Activated naive CD4-positive, alpha-beta T cell treated with anti-CD3 and anti-CD28 coated beads, Interleukin-2, amount 50 U/mL, for 24 hours (primary cell): ENCODE measurements at regions not wholly inside any gene's neighbourhood (a gene's known extent, or its start where the extent isn't known, plus 50 kb on each side); places are given as distances from the start of the nearest gene placed in this dataset.

Source experiments
- H3K27ac Mint-ChIP-seq: one replicate; pipeline ENCODE4 v1.8.0; 2021; ENCODE audit warnings: mild to moderate bottlenecking, mixed read lengths
- H3K27me3 Mint-ChIP-seq: one replicate; pipeline ENCODE4 v1.8.0; 2021; ENCODE audit warnings: mixed read lengths
- H3K36me3 Mint-ChIP-seq: one replicate; pipeline ENCODE4 v1.8.0; 2021; ENCODE audit warnings: mixed read lengths
- H3K4me1 Mint-ChIP-seq: one replicate; pipeline ENCODE4 v1.8.0; 2021; ENCODE audit warnings: mixed read lengths
- H3K4me3 Mint-ChIP-seq: one replicate; pipeline ENCODE4 v1.8.0; 2021; ENCODE audit warnings: mild to moderate bottlenecking, mixed read lengths
- H3K9me3 Mint-ChIP-seq: one replicate; pipeline ENCODE4 v1.8.0; 2021; ENCODE audit warnings: mixed read lengths

- H3K27me3 Mint-ChIP-seq, result peaks cover 1% of the 10 kb centered on the region
- H3K4me3 Mint-ChIP-seq, result no peak overlapping the region
- H3K27ac Mint-ChIP-seq, result no peak overlapping the region
- H3K9me3 Mint-ChIP-seq, result no peaks in the 10 kb centered on the region
- peaks cover 5% of the 10 kb centered on the region for H3K4me1 Mint-ChIP-seq
- no peaks in the 10 kb centered on the region for H3K36me3 Mint-ChIP-seq
These were observed 117.5 kb upstream of the PROK2 start for GRCh38 chr3:71902258-71903111.

GRCh38 chr3:71901645-71902044 is 116.7 kb upstream of the PROK2 start:
- H3K9me3 Mint-ChIP-seq, result no peaks in the 10 kb centered on the region

GRCh38 chr3:71900057-71900456 is 115.1 kb upstream of the PROK2 start:
- no peaks in the 10 kb centered on the region for H3K27me3 Mint-ChIP-seq
- no peaks in the 10 kb centered on the region for H3K9me3 Mint-ChIP-seq
- H3K4me1 Mint-ChIP-seq, result no peaks in the 10 kb centered on the region
- no peaks in the 10 kb centered on the region for H3K36me3 Mint-ChIP-seq
- no peak overlapping the region for H3K4me3 Mint-ChIP-seq
- H3K27ac Mint-ChIP-seq, result no peak overlapping the region

More at GRCh38 chr3:71901645-71902044, 116.7 kb upstream of the PROK2 start:
- H3K4me1 Mint-ChIP-seq, result peaks cover 5% of the 10 kb centered on the region
- no peaks in the 10 kb centered on the region for H3K27me3 Mint-ChIP-seq
- H3K27ac Mint-ChIP-seq, result no peak overlapping the region
- H3K36me3 Mint-ChIP-seq, result no peaks in the 10 kb centered on the region
- no peak overlapping the region for H3K4me3 Mint-ChIP-seq

- no peaks in the 10 kb centered on the region for H3K27me3 Mint-ChIP-seq
- no peak overlapping the region for H3K27ac Mint-ChIP-seq
- H3K9me3 Mint-ChIP-seq, result no peaks in the 10 kb centered on the region
- no peak overlapping the region for H3K4me3 Mint-ChIP-seq
- H3K4me1 Mint-ChIP-seq, result no peaks in the 10 kb centered on the region
- H3K36me3 Mint-ChIP-seq, result no peaks in the 10 kb centered on the region
These were observed 111.8 kb upstream of the PROK2 start for GRCh38 chr3:71896751-71897150.

DNA sequence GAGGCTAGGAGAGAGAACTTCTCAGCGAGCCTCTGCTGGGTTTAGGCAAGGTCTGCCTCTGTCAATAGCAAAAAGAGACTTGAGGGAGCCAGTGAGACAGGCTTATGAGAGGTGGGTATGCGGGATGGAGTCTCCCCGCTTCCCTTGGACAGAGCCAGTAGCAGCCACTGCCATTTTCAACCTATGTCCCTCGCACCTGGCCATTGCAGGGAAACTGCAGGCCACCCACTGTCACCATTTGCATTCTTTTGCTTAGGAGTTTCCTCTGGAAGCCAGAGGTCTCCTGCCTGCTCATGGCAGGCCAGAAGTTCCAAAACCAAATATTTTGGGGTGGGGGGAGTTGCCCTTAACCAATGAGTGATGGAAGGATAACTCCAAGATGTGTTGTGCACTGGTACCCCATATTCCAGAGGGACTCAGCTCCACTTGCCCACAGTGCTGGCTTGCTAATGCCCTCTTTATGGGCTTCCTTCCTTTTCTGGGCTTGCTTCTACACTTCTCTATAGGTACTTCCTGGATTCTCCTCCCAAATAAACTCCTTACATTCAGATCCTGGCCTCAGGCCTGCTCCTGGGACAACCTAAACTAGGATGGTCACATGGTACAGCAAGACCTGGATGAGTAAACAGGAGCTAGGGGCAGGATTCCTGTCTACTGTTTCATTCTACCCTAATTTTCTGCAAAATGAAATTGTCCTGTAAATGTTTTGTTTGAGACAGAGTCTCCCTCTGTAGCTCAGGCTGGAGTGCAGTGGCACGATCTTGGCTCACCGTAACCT is 108.9 kb upstream of the PROK2 start:
- H3K4me1 Mint-ChIP-seq, result no peaks in the 10 kb centered on the region
- no peaks in the 10 kb centered on the region for H3K27me3 Mint-ChIP-seq
- no peaks in the 10 kb centered on the region for H3K9me3 Mint-ChIP-seq
- H3K4me3 Mint-ChIP-seq, result no peak overlapping the region
- H3K36me3 Mint-ChIP-seq, result no peaks in the 10 kb centered on the region
- no peak overlapping the region for H3K27ac Mint-ChIP-seq

GRCh38 chr3:71893122-71893521 is 108.2 kb upstream of the PROK2 start:
- Mint-ChIP-seq H3K9me3 (no peaks in the 10 kb centered on the region), H3K4me3 (no peak overlapping the region), H3K4me1 (no peaks in the 10 kb centered on the region), H3K27me3 (no peaks in the 10 kb centered on the region), H3K27ac (no peak overlapping the region), H3K36me3 (no peaks in the 10 kb centered on the region)

GRCh38 chr3:71891483-71891882 is 106.5 kb upstream of the PROK2 start:
- peaks cover 2% of the 10 kb centered on the region for H3K27me3 Mint-ChIP-seq
- no peak overlapping the region for H3K27ac Mint-ChIP-seq
- no peaks in the 10 kb centered on the region for H3K9me3 Mint-ChIP-seq
- no peak overlapping the region for H3K4me3 Mint-ChIP-seq
- H3K36me3 Mint-ChIP-seq, result no peaks in the 10 kb centered on the region
- no peaks in the 10 kb centered on the region for H3K4me1 Mint-ChIP-seq

GRCh38 chr3:71890356-71890931 is 105.5 kb upstream of the PROK2 start:
- no peaks in the 10 kb centered on the region for H3K36me3 Mint-ChIP-seq
- no peaks in the 10 kb centered on the region for H3K4me1 Mint-ChIP-seq
- H3K4me3 Mint-ChIP-seq, result no peak overlapping the region
- no peaks in the 10 kb centered on the region for H3K9me3 Mint-ChIP-seq
- H3K27ac Mint-ChIP-seq, result no peak overlapping the region
- H3K27me3 Mint-ChIP-seq, result peaks cover 2% of the 10 kb centered on the region

DNA sequence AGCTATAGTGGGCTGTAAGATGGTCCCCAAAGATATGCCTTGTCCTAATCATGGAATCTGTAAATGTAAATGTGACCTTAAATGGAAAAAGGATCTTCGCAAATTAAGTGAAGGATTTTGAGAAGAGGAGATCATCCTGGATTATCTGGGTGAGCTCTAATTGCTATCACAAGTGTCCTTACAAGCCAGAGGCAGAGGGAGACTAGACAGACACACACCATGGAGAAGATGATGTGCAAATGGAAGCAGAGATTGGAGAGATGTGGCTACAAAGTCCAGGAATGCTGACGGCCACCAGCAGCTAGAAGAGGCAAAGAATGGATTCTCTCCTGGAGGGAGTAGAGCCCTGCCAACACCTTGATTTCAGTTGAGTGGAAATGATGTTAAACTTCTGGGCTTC is 102.3 kb upstream of the PROK2 start:
- Mint-ChIP-seq H3K36me3 (no peaks in the 10 kb centered on the region), H3K4me3 (no peak overlapping the region), H3K27ac (no peak overlapping the region), H3K4me1 (no peaks in the 10 kb centered on the region), H3K27me3 (peaks cover 4% of the 10 kb centered on the region), H3K9me3 (no peaks in the 10 kb centered on the region)

DNA sequence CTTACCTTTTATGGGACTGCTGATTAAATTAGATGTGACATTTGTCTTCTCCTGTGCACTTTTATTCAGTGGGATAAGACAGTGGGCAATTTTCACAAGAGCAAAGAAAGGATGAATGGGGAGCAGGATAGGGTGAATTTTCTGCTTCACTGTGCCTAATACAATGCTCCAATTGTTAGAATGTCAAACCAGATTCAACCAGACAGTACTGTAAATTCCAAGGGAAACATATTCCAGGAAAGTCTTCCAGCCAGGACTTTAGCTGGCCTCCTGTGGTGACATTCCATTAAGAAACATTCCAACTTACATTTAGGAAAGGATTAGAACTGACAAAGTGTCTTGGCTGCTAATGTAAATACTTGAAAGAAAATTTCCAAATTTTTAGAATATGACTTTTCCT is 100.1 kb upstream of the PROK2 start:
- H3K27me3 Mint-ChIP-seq, result peaks cover 6% of the 10 kb centered on the region
- no peaks in the 10 kb centered on the region for H3K36me3 Mint-ChIP-seq
- H3K9me3 Mint-ChIP-seq, result no peaks in the 10 kb centered on the region
- H3K4me3 Mint-ChIP-seq, result no peak overlapping the region
- no peak overlapping the region for H3K27ac Mint-ChIP-seq
- no peaks in the 10 kb centered on the region for H3K4me1 Mint-ChIP-seq

DNA sequence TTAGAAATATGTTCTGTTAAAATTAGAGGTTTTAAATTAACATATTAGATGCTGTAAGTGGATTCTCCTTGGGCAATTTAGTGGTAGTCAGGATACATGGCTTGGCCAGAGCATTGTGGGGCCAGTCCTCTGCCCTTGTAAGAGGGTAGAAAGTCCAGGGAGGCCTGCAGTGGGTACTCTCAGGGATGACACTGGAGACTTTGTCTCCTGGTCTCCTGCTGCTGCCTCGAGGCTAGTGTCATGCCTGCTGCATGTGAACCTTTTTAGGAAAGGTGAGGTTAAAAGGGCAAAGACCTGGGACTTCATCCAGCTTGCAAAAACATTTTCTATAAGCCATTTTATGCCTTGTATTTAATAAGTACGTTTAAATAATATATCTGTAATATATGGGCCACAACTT is 96.8 kb upstream of the PROK2 start:
- Mint-ChIP-seq H3K27me3 (peaks cover 6% of the 10 kb centered on the region), H3K27ac (no peak overlapping the region), H3K9me3 (no peaks in the 10 kb centered on the region), H3K4me3 (no peak overlapping the region), H3K36me3 (no peaks in the 10 kb centered on the region), H3K4me1 (no peaks in the 10 kb centered on the region)

GRCh38 chr3:71881041-71881440 is 96.1 kb upstream of the PROK2 start:
- peaks cover 4% of the 10 kb centered on the region for H3K27me3 Mint-ChIP-seq
- no peaks in the 10 kb centered on the region for H3K4me1 Mint-ChIP-seq
- H3K9me3 Mint-ChIP-seq, result no peaks in the 10 kb centered on the region
- no peak overlapping the region for H3K27ac Mint-ChIP-seq
- H3K4me3 Mint-ChIP-seq, result no peak overlapping the region
- H3K36me3 Mint-ChIP-seq, result no peaks in the 10 kb centered on the region

- Mint-ChIP-seq H3K27me3 (peaks cover 4% of the 10 kb centered on the region), H3K9me3 (no peaks in the 10 kb centered on the region), H3K27ac (peak overlapping the region; percentile 8), H3K4me1 (peaks cover 10% of the 10 kb centered on the region), H3K36me3 (no peaks in the 10 kb centered on the region), H3K4me3 (no peak overlapping the region)
These were observed 94.1 kb upstream of the PROK2 start for GRCh38 chr3:71879089-71879488.

DNA sequence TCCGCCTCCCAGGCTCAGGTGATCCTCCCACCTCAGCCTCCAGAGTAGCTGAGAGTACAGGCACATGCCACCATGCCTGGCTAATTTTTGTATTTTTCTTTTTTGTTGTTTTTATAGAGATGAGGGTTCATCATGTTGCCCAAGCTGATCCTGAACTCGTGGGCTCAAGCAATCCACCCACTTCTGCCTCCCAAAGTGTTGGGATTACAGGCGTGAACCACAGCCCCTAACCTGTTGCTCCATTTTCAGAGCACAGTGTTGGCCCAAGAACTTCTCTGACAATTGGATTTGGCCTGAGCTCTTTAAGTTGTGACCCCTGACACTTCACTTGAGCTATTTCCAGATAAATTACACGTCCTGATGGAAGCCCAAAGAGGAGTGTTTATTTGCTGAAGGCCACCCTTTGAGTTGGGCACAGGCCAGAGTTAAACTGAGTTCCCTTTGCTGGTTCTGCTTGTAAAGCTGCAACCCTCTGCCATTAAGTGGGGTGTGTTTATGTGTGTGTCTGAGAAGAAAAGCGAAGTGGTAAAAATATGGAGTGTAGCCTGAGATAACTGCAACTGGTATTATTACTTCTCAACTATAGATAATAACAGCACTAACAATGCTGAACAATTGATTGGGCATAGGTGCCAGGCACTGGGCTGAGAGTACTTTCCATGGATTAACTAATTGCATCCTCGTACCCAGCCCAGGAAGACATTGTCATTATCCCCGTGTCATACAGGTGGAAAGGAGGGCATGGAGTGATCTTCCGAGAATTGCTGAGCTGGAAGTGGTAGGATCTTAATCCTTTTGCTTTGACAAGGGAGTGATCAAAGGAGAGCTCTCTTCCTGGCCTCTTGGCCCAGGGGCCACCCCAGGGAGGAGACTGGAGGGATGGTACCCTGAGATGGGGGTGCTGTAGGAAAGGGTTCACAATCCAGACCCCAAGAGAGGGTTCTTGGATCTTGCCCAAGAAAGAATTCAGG is 91.5 kb upstream of the PROK2 start:
- Mint-ChIP-seq H3K27me3 (peaks cover 2% of the 10 kb centered on the region), H3K4me3 (no peak overlapping the region)

DNA sequence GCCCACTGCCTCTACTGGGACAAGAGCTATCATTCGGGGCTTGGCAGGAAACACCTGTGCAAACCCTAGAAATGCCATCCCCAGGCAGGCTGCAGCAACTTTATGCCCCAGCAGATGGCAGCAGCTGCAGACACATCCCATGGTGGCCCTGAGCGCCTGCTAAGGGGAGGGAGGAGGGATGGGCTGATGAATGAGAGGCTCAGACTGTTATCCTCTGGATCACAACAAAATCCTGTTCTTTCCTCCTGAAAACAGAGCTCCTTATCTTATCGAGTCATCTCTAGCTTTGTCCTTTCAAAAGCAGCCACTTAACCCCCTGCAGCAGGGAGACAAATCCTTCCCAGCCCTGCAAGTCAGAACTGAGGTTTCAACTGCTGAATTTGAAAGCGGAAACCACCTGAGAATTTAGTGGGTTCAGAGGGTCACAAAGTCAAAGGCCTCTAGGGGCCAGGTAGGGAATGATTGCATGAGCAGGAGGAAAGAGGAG is 90.6 kb upstream of the PROK2 start:
- Mint-ChIP-seq H3K27ac (no peak overlapping the region), H3K27me3 (no peaks in the 10 kb centered on the region), H3K4me3 (peak overlapping the region; percentile 40), H3K9me3 (no peaks in the 10 kb centered on the region), H3K4me1 (peaks cover 20% of the 10 kb centered on the region), H3K36me3 (no peaks in the 10 kb centered on the region)

More for the DNA sequence above, 91.5 kb upstream of the PROK2 start:
- Mint-ChIP-seq H3K4me1 (peaks cover 20% of the 10 kb centered on the region), H3K27ac (no peak overlapping the region), H3K9me3 (no peaks in the 10 kb centered on the region), H3K36me3 (no peaks in the 10 kb centered on the region)
